SU-DHL-6 (cell line): ENCODE measurements at regions not wholly inside any gene's neighbourhood (a gene's known extent, or its start where the extent isn't known, plus 50 kb on each side); places are given as distances from the start of the nearest gene placed in this dataset.

ENCODE experiments used
- CTCF ChIP-seq: fragments of 200-600 bp; sonication (generic); IDR thresholded peaks from one replicate; pipeline ENCODE4 v1.5.1; 2017; ENCODE audit warnings: antibody characterized with exemption, mild to moderate bottlenecking, low read length, moderate library complexity; ENCODE audit not compliant: insufficient read depth, poor library complexity, severe bottlenecking
- EZH2phosphoT487 ChIP-seq: fragments of 200-600 bp; sonication (generic), shearing (Covaris generic); conservative IDR thresholded peaks from 2 replicates; pipeline ENCODE4 v1.6.1; 2018; ENCODE audit warnings: mild to moderate bottlenecking, antibody characterized with exemption, low read length, moderate library complexity, mixed read lengths

DNA sequence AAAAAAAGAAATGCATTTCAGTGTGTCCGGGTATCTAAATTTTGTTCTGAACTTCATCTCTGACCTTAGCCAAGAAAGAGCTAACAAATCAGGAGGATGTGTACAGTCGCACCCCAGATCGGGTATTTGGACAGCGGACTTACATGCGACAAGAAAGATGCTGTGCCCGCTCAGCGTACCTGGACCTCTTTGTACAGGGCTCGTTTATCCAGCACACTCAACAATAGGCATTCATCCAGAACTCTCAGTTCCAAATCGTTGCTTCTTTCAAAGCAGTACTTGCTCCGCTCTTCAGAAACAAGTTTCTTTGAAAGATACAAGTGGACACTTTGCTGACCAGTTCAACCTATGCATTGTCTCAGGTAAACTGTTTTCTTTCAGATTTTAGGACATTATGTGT is 191.7 kb downstream of the LY86 start:
- TF ChIP-seq CTCF: no peak
- TF ChIP-seq EZH2phosphoT487: no peak
